ENCODE measurements at regions not wholly inside any gene's neighbourhood (a gene's known extent, or its start where the extent isn't known, plus 50 kb on each side); places are given as distances from the start of the nearest gene placed in this dataset.
A peak's percentile ranks its signal among the peaks of the same experiment; 100 is the strongest.

- Mint-ChIP-seq H3K4me3 (peak overlapping the region; percentile 47), H3K4me1 (peaks cover 0 to 10% of the 10 kb centered on the region in 2 donors), H3K36me3 (no peaks in the 10 kb centered on the region), H3K27me3 (ENCODE audit: low read depth in 2 of 2) (peaks cover 0 to 6% of the 10 kb centered on the region in 2 donors), H3K27ac (no peak overlapping the region), H3K9me3 (no peaks in the 10 kb centered on the region)
- Histone ChIP-seq H3K27ac (ENCODE audit: low read length) (no peak overlapping the region), H3K27me3 (ENCODE audit: control insufficient read depth, insufficient read depth, low read length) (no peaks in the 10 kb centered on the region), H3K4me1 (ENCODE audit: control insufficient read depth, insufficient read depth, low read length) (peaks cover 39% of the 10 kb centered on the region), H3K4me3 (ENCODE audit: low read length) (peak overlapping the region; percentile 24), H3K36me3 (ENCODE audit: control insufficient read depth, insufficient read depth, low read length) (no peaks in the 10 kb centered on the region), H3K9me3 (ENCODE audit: control insufficient read depth, insufficient read depth, low read length) (no peaks in the 10 kb centered on the region)
- no peak for TF ChIP-seq CTCF (IDR thresholded peaks at IDR 0.05)
- 88% methylated on average over 14 of the region's 15 CpGs for WGBS (ENCODE audit: insufficient coverage)
- ATAC-seq = no peak
- intact Hi-C loops (cut with micrococcal nuclease) = no loop called here
- DNase-seq = no peak
Observed at GRCh38 chrX:40157228-40158035, 59.7 kb upstream of the BCOR start.

GRCh38 chrX:40156470-40157227, 58.9 kb upstream of the BCOR start:
- ATAC-seq = no peak
- no peaks in the 10 kb centered on the region for H3K9me3 ChIP-seq (ENCODE audit: control insufficient read depth, insufficient read depth, low read length)
- Mint-ChIP-seq H3K4me3 (peak overlapping the region; percentile 47), H3K36me3 (no peaks in the 10 kb centered on the region), H3K4me1 (peaks cover 0 to 10% of the 10 kb centered on the region in 2 donors), H3K9me3 (no peaks in the 10 kb centered on the region), H3K27ac (no peak overlapping the region), H3K27me3 (ENCODE audit: low read depth in 2 of 2) (no peaks in the 10 kb centered on the region)
- no peak overlapping the region for H3K4me3 ChIP-seq (ENCODE audit: low read length)
- H3K36me3 ChIP-seq (ENCODE audit: control insufficient read depth, insufficient read depth, low read length) = no peaks in the 10 kb centered on the region
- no peak overlapping the region for H3K27ac ChIP-seq (ENCODE audit: low read length)
- no peak for DNase-seq
- peaks cover 46% of the 10 kb centered on the region for H3K4me1 ChIP-seq (ENCODE audit: control insufficient read depth, insufficient read depth, low read length)
- no peaks in the 10 kb centered on the region for H3K27me3 ChIP-seq (ENCODE audit: control insufficient read depth, insufficient read depth, low read length)
- WGBS (ENCODE audit: insufficient coverage) = 97% methylated on average over 41 of the region's 41 CpGs
- no peak for TF ChIP-seq CTCF (IDR thresholded peaks at IDR 0.05)
- intact Hi-C loops (cut with micrococcal nuclease) = no loop called here

GRCh38 chrX:40155589-40156469, 58.1 kb upstream of the BCOR start:
- DNase-seq (peak in 1 of 2 donors; percentile 55), ATAC-seq (peak in 1 of 3 donors; percentile 19)
- Mint-ChIP-seq H3K27me3 (ENCODE audit: low read depth in 2 of 2) (no peaks in the 10 kb centered on the region), H3K27ac (no peak overlapping the region), H3K4me3 (peak overlapping the region; percentile 28), H3K36me3 (no peaks in the 10 kb centered on the region), H3K9me3 (no peaks in the 10 kb centered on the region), H3K4me1 (peaks cover 0 to 10% of the 10 kb centered on the region in 2 donors)
- intact Hi-C loops (cut with micrococcal nuclease) = no loop called here
- Histone ChIP-seq H3K4me1 (ENCODE audit: control insufficient read depth, insufficient read depth, low read length) (peaks cover 47% of the 10 kb centered on the region), H3K4me3 (ENCODE audit: low read length) (peak overlapping the region; percentile 26), H3K9me3 (ENCODE audit: control insufficient read depth, insufficient read depth, low read length) (no peaks in the 10 kb centered on the region), H3K27me3 (ENCODE audit: control insufficient read depth, insufficient read depth, low read length) (no peaks in the 10 kb centered on the region), H3K27ac (ENCODE audit: low read length) (no peak overlapping the region), H3K36me3 (ENCODE audit: control insufficient read depth, insufficient read depth, low read length) (no peaks in the 10 kb centered on the region)
- TF ChIP-seq CTCF (IDR thresholded peaks at IDR 0.05) = no peak
- WGBS (ENCODE audit: insufficient coverage) = 51% methylated on average over 66 of the region's 73 CpGs

Data from natural killer cell (primary cell).